Aorta (tissue), 5 donors: ENCODE measurements at regions not wholly inside any gene's neighbourhood (a gene's known extent, or its start where the extent isn't known, plus 50 kb on each side); places are given as distances from the start of the nearest gene placed in this dataset.

Experiments
- ATAC-seq: fragments of 200-7000 bp; cut with Tn5 transposase; one replicate; pipeline ENCODE4 v1.9.1; 2022; ENCODE audit warnings: moderate library complexity; ENCODE audit not compliant: low FRiP score
- DNase-seq, 2 donors: peaks; one replicate each; pipeline ENCODE4 v3.0.0-alpha.2; 2020
- H3K27ac ChIP-seq, 2 donors: one replicate each; pipeline ENCODE4 v1.5.1; 2013; ENCODE audit warnings: low read length in 2 of 2, mild to moderate bottlenecking in 2 of 2, moderate library complexity in 2 of 2, control low read depth in 1 of 2, inconsistent platforms in 1 of 2, low read depth in 1 of 2
- H3K27me3 ChIP-seq, 2 donors: one replicate each; pipeline ENCODE4 v1.6.1; 2013; ENCODE audit warnings: control low read depth in 1 of 2, low read length in 1 of 2, mild to moderate bottlenecking in 1 of 2, moderate library complexity in 1 of 2; ENCODE audit not compliant: insufficient read depth in 2 of 2, control insufficient read depth in 1 of 2
- H3K36me3 ChIP-seq, 2 donors: one replicate each; pipeline ENCODE4 v1.6.1; 2013; ENCODE audit warnings: control low read depth in 1 of 2, low read length in 1 of 2, mild to moderate bottlenecking in 1 of 2; ENCODE audit not compliant: insufficient read depth in 2 of 2, control insufficient read depth in 1 of 2
- H3K4me1 ChIP-seq, 2 donors: one replicate each; pipeline ENCODE4 v1.6.1; 2013; ENCODE audit warnings: low read length in 2 of 2, control low read depth in 1 of 2, mild to moderate bottlenecking in 1 of 2, moderate library complexity in 1 of 2; ENCODE audit not compliant: insufficient read depth in 2 of 2, control insufficient read depth in 1 of 2
- H3K4me3 ChIP-seq, 2 donors: one replicate each; pipeline ENCODE4 v1.5.1; 2013; ENCODE audit warnings: low read length in 2 of 2, control low read depth in 1 of 2, mild to moderate bottlenecking in 1 of 2
- H3K9me3 ChIP-seq: one replicate; pipeline ENCODE4 v1.6.1; 2013; ENCODE audit warnings: mild to moderate bottlenecking, low read length; ENCODE audit not compliant: control insufficient read depth
- WGBS, 2 donors: extraction: QIAGEN DNeasy Blood & Tissue Kit; methylation state at CpG; one replicate each; pipeline ENCODE4 v1.1.7; 2013; 5-methylcytosine and 5-hydroxymethylcytosine counted together
- intact Hi-C, 2 donors: fragments of 100-400 bp; cut with DNase I; formaldehyde crosslinking; loops; one replicate each; pipeline versions ENCODE4 v1.14.2 to v1.15.0; 2022
- donor health status: healthy with polysubstance abuse.
- donor health status: Bipolar disorder and iron deficiency.
- donor health status: DM: no; HTN: no; CAD: no.
- donor health status: DM: no; HTN: no; CAD: no.
- donor health status: DM: yes; HTN: yes; CAD: no.

GRCh38 chr21:38897532-38898421, 92.0 kb downstream of the ETS2 start:
- H3K9me3 ChIP-seq = no peaks in the 10 kb centered on the region
- ATAC-seq (no peak), DNase-seq (no peak)
- H3K4me1 ChIP-seq = no peaks in the 10 kb centered on the region
- WGBS, 2 donors = 25 to 27% methylated on average over 6 of the region's 6 CpGs
- H3K27ac ChIP-seq = no peak overlapping the region
- no peaks in the 10 kb centered on the region for H3K36me3 ChIP-seq
- intact Hi-C loops = no loop called here
- no peak overlapping the region for H3K4me3 ChIP-seq
- no peaks in the 10 kb centered on the region for H3K27me3 ChIP-seq

DNA sequence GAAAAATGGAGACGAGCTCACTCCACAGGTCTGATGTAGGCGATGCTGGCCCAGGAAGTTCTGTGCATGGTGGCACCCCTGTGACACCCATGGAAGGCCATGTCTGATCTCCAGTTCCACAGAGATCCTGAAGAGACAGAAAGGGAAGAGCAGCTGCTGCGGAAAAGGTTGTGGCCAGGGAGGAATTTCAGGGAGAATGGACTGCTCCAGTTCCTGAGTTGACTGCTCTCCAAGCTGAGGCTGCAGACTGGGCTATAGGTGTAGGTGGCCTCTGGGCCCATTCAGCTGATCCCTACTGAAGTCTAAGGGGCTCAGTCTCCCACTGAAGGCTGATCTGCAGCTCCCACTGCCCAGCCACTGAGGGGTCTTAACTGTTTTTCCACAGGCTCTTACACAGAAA, 89.2 kb downstream of the ETS2 start:
- Histone ChIP-seq H3K27ac (no peak overlapping the region), H3K36me3 (no peaks in the 10 kb centered on the region), H3K27me3 (no peaks in the 10 kb centered on the region), H3K4me1 (no peaks in the 10 kb centered on the region), H3K4me3 (no peak overlapping the region), H3K9me3 (no peaks in the 10 kb centered on the region)
- intact Hi-C loops = no loop called here
- DNase-seq (no peak), ATAC-seq (no peak)
- 98 to 100% methylated on average over 3 of the region's 3 CpGs for WGBS, 2 donors

DNA sequence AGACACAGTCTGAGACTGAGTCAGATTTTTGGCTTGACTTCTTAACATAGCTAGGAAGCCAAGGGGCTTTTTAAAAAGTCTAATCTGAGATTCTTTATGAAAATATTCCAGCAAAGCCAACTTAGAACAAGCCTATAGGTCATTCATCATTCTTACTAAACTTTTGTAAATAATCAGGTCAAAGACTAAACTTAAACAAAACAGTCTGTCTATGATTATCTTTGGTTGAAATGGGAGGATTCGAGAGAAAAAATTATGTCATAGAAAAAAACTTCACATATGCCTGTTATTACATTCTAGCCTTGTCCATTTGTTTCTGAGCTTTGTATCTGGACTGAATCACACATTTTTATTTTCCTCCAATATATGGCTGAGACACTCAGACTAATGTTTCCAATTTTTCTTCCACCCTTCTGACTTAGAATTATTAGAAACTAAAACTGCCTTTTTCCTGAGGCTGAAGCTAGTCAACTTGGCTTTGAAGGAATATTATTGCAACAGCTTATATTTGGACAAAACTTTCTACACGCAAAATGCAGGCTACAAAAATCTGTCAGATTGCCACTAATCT, 83.3 kb downstream of the ETS2 start:
- Histone ChIP-seq H3K27me3 (no peaks in the 10 kb centered on the region), H3K4me1 (no peaks in the 10 kb centered on the region), H3K27ac (no peak overlapping the region), H3K4me3 (no peak overlapping the region), H3K36me3 (no peaks in the 10 kb centered on the region), H3K9me3 (peaks cover 1% of the 10 kb centered on the region)
- ATAC-seq (peak; percentile 74), DNase-seq (no peak)
- 1 to 5% methylated on average over 2 of the region's 2 CpGs for WGBS, 2 donors
- intact Hi-C loops = loop anchor here in 1 of 2 donors (10.0 kb wide), 1 partner anchor 1504 kb away; no protein-coding TSS in a partner anchor

GRCh38 chr21:38887749-38888148, 82.0 kb downstream of the ETS2 start:
- Histone ChIP-seq H3K9me3 (peaks cover 1% of the 10 kb centered on the region), H3K27me3 (no peaks in the 10 kb centered on the region), H3K4me1 (no peaks in the 10 kb centered on the region), H3K27ac (no peak overlapping the region), H3K4me3 (no peak overlapping the region), H3K36me3 (no peaks in the 10 kb centered on the region)
- WGBS, 2 donors = 91 to 97% methylated on average over 2 of the region's 2 CpGs
- ATAC-seq = no peak
- no peak for DNase-seq
- intact Hi-C loops = loop anchor here in 1 of 2 donors (10.0 kb wide), 1 partner anchor 1503 kb away; no protein-coding TSS in a partner anchor

GRCh38 chr21:38887062-38887686, 81.4 kb downstream of the ETS2 start:
- intact Hi-C loops = loop anchor here in 1 of 2 donors (10.0 kb wide), 1 partner anchor 1502 kb away; no protein-coding TSS in a partner anchor
- ATAC-seq (no peak), DNase-seq (no peak)
- H3K9me3 ChIP-seq = peaks cover 1% of the 10 kb centered on the region
- no peak overlapping the region for H3K4me3 ChIP-seq
- 84 to 86% methylated on average over 5 of the region's 5 CpGs for WGBS, 2 donors
- H3K27ac ChIP-seq = no peak overlapping the region
- H3K4me1 ChIP-seq = no peaks in the 10 kb centered on the region
- H3K36me3 ChIP-seq = no peaks in the 10 kb centered on the region
- no peaks in the 10 kb centered on the region for H3K27me3 ChIP-seq

DNA sequence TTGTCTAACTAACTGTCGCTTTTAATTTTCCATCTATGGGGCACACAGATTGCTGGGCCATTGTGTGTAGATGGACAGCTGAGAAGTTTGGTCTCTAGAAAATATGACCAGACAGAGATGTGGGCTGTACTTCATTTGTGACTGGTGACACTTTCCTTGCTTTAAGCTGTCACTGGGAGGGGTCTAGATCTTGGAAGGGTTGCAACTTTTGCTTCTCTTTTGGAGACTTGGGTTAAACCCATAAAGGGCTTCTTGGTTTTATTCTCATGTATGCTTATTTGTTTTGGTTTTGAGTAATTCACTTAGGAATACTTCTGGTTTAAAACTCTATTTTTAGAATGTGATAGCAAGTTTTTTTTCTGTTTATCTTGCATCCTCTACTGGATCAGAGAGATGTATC, 80.2 kb downstream of the ETS2 start:
- WGBS, 2 donors = 94 to 98% methylated on average over 1 of the region's 1 CpG
- Histone ChIP-seq H3K4me3 (no peak overlapping the region), H3K4me1 (no peaks in the 10 kb centered on the region), H3K9me3 (peaks cover 1% of the 10 kb centered on the region), H3K27me3 (no peaks in the 10 kb centered on the region), H3K27ac (no peak overlapping the region), H3K36me3 (no peaks in the 10 kb centered on the region)
- ATAC-seq (no peak), DNase-seq (no peak)
- intact Hi-C loops = loop anchor here in 1 of 2 donors (10.0 kb wide), 1 partner anchor 1501 kb away; no protein-coding TSS in a partner anchor

- Histone ChIP-seq H3K27ac (no peak overlapping the region), H3K9me3 (peaks cover 1% of the 10 kb centered on the region), H3K4me1 (no peaks in the 10 kb centered on the region), H3K27me3 (no peaks in the 10 kb centered on the region), H3K4me3 (no peak overlapping the region), H3K36me3 (no peaks in the 10 kb centered on the region)
- ATAC-seq (no peak), DNase-seq (no peak)
- intact Hi-C loops = loop anchor here in 1 of 2 donors (10.0 kb wide), 1 partner anchor 1500 kb away; no protein-coding TSS in a partner anchor
- WGBS, 2 donors = 78 to 95% methylated on average over 3 of the region's 3 CpGs
Observed at GRCh38 chr21:38884440-38884839, 78.7 kb downstream of the ETS2 start.

GRCh38 chr21:38883142-38883541, 77.4 kb downstream of the ETS2 start:
- no peak for DNase-seq
- no peak overlapping the region for H3K4me3 ChIP-seq
- H3K4me1 ChIP-seq = no peaks in the 10 kb centered on the region
- peaks cover 1% of the 10 kb centered on the region for H3K9me3 ChIP-seq
- no peaks in the 10 kb centered on the region for H3K27me3 ChIP-seq
- no peak for ATAC-seq
- intact Hi-C loops = loop anchor here in 1 of 2 donors (10.0 kb wide), 1 partner anchor 1498 kb away; no protein-coding TSS in a partner anchor
- H3K27ac ChIP-seq = no peak overlapping the region
- H3K36me3 ChIP-seq = no peaks in the 10 kb centered on the region
